ENCODE measurements at regions not wholly inside any gene's neighbourhood (a gene's known extent, or its start where the extent isn't known, plus 50 kb on each side); places are given as distances from the start of the nearest gene placed in this dataset.
"Not testable (repeated sequence)": the region's sequence is repeated elsewhere in the genome, so short reads cannot be mapped to it uniquely, and the experiment has no call there.

- Histone ChIP-seq H3K36me3 (no peaks in the 10 kb centered on the region), H3K9me3 (no peaks in the 10 kb centered on the region), H3K27me3 (no peaks in the 10 kb centered on the region), H3K4me3 (no peak overlapping the region)
- no peak for DNase-seq
These were observed 131.5 kb downstream of the RAD51AP2 start for GRCh38 chr2:17386771-17387170.

- Histone ChIP-seq H3K9me3 (no peaks in the 10 kb centered on the region), H3K36me3 (no peaks in the 10 kb centered on the region), H3K4me3 (no peak overlapping the region), H3K27me3 (no peaks in the 10 kb centered on the region)
- no peak for DNase-seq
These were observed 138.2 kb downstream of the RAD51AP2 start for GRCh38 chr2:17380003-17380402.

- Histone ChIP-seq H3K36me3 (no peaks in the 10 kb centered on the region), H3K4me3 (no peak overlapping the region), H3K27me3 (no peaks in the 10 kb centered on the region), H3K9me3 (no peaks in the 10 kb centered on the region; the same call in 1 of the 2 replicates)
- DNase-seq = no peak
These were observed 143.0 kb downstream of the RAD51AP2 start for GRCh38 chr2:17375262-17375661.

DNA sequence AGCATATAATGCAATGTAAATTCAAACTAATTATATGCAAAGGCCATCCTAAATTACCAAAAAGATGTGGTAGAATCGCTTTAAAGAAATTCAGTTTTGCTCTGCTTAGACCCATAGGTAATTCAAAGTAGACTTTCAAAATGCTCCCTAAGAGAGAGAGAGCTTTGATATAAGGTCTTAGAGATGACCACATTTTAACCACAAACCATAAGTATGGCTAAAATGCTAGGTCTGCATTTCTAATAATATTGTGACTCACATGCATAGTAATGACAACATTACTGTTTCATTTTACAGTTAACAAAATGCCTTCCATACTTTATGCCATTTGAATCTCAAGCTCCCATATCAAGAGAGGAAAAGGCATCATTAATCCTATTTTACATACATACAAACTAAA is 144.5 kb downstream of the RAD51AP2 start:
- H3K9me3 ChIP-seq = no peaks in the 10 kb centered on the region; the same call in 1 of the 2 replicates
- DNase-seq = no peak
- H3K4me3 ChIP-seq = no peak overlapping the region
- no peaks in the 10 kb centered on the region for H3K27me3 ChIP-seq
- no peaks in the 10 kb centered on the region for H3K36me3 ChIP-seq

GRCh38 chr2:17373041-17373440 is 145.2 kb downstream of the RAD51AP2 start:
- Histone ChIP-seq H3K36me3 (no peaks in the 10 kb centered on the region), H3K9me3 (no peaks in the 10 kb centered on the region; the same call in 1 of the 2 replicates), H3K4me3 (no peak overlapping the region), H3K27me3 (no peaks in the 10 kb centered on the region)
- DNase-seq = no peak

DNA sequence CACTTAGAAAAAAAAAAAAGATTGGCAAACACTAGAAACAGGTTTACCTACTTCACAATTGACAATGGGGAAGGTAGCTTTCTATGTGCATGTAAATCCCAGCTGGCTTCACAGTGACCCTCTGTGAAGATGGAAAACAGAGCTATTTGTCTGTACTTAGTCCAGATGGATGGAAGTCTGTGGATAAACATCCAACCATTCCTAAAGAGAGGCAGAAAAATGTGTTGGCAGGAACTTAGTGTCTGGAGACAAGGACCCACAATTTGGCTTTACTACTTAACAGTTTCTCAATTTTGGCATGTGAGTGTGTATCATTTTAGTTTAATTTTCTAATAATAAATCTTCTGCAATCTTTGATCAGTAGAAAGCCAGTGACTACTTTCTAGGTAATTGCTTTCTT is 154.4 kb downstream of the RAD51AP2 start:
- no peaks in the 10 kb centered on the region for H3K9me3 ChIP-seq
- DNase-seq = no peak

DNA sequence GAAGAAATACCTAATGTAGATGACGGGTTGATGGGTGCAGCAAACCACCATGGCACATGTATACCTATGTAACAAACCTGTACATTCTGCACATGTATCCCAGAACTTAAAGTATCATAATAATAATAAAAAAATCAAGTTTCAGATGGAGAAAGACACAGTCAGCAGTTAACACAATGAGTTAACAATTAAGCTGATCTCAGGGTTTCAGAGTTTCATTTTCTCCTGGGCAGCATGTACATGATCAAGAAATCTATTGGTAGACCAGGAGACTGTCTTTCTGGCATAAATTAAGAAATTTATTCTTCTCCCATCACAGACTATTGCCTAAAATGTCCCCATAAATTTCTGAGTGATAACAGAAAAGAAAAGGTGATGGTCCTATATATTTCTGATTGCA is 155.3 kb downstream of the RAD51AP2 start:
- H3K9me3 ChIP-seq = no peaks in the 10 kb centered on the region
- no peaks in the 10 kb centered on the region for H3K27me3 ChIP-seq
- H3K36me3 ChIP-seq = no peaks in the 10 kb centered on the region
- DNase-seq = no peak
- no peak overlapping the region for H3K4me3 ChIP-seq

More for the DNA sequence above, 154.4 kb downstream of the RAD51AP2 start:
- no peak overlapping the region for H3K4me3 ChIP-seq
- no peaks in the 10 kb centered on the region for H3K36me3 ChIP-seq
- H3K27me3 ChIP-seq = no peaks in the 10 kb centered on the region

DNA sequence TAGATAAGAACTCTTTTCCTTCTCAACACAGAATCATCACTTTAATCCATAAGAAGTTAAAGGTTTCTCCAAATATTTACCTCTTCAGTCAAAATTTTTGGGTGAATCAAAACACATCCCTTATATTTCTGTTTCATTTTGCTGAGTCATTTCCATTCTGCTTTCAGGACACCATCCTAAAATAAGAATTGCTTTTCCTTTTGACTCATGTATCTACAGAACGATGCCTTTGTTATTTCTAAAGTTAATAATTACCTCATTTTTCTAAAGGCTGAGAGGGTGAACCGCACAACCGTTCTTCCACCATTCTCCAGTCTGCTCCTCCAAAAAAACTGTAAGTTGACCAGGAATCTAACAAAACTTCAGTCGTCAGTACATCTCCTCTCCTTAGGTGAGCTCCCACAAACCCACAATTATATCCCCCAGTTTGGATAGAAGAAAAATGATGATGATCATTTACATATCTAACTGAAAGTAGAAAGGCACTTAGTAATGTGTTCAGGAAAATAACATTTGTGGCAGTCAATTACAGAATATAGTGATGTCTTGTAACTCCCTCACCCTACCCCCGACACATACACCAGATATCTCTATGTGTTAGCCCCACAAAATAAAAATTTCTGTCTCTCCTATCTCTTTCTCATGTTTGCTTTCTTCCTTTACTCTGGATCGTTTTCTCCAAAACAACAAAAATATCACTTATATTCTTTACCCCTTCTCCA is 162.5 kb downstream of the RAD51AP2 start:
- Histone ChIP-seq H3K36me3 (no peaks in the 10 kb centered on the region), H3K9me3 (no peaks in the 10 kb centered on the region), H3K4me3 (no peak overlapping the region), H3K27me3 (no peaks in the 10 kb centered on the region)
- no peak for DNase-seq

DNA sequence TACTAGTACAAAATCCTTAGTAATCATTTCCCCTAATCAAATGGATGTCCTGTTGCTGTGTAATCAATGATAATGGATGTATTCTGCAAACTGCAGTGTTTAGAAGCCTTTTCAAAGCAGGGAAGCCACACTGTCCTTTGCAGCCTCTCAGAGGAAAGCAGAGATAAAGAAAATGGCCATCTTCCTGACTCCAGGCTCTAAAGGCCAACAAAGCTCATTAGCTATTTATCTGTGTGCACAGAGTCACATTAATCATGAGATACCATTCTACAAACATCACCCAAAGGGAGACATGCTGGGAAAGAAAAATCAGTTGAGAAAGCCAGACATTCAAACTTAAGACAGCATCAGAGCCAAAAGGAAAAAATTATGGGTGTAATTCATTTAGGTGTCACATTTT is 165.0 kb downstream of the RAD51AP2 start:
- Histone ChIP-seq H3K27me3 (no peaks in the 10 kb centered on the region), H3K9me3 (no peaks in the 10 kb centered on the region), H3K36me3 (no peaks in the 10 kb centered on the region), H3K4me3 (no peak overlapping the region)
- no peak for DNase-seq

DNA sequence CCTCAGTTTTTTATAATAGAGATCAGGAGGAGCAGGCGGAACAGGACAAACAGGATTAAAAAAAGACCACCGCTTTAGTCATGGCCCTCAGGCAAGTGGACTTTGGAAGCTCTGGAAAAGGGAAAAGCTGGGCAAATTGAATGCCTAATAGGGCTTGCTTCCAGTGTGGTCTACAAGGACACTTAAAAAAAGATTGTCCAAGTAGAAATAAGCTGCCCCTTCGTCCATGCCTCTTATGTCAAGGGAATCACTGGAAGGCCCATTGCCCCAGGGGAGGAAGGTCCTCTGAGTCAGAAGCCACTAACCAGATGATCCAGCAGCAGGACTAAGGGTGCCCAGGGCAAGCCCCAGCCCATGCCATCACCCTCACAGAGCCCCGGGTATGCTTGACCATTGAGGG is 175.5 kb downstream of the RAD51AP2 start:
- H3K4me3 ChIP-seq, DNase-seq, H3K9me3 ChIP-seq: not testable (repeated sequence)

DNA sequence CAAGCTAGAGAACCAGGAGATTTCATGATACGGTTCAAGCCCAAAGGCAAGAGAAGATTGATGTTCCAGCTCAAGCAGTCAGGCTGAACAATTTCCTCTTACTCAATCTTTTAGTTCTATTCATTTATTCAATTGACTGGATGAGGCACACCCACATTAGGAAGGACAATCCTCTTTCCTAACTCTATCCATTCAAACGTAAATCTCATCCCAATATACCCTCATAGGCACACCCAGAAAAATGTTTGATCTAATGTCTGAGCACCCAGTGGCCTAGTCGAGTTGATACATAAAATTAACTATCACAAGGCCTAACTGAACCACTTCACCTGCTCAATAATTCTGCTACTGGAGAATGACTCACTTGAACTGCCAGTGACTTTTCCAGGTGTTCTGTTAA is 180.7 kb downstream of the RAD51AP2 start:
- DNase-seq = no peak
- no peaks in the 10 kb centered on the region for H3K36me3 ChIP-seq
- H3K9me3 ChIP-seq = no peaks in the 10 kb centered on the region
- no peaks in the 10 kb centered on the region for H3K27me3 ChIP-seq
- H3K4me3 ChIP-seq = no peak overlapping the region

More for the DNA sequence above, 175.5 kb downstream of the RAD51AP2 start:
- H3K36me3 ChIP-seq, H3K27me3 ChIP-seq: not testable (repeated sequence)

- no peaks in the 10 kb centered on the region for H3K36me3 ChIP-seq
- H3K27me3 ChIP-seq = no peaks in the 10 kb centered on the region
- no peak overlapping the region for H3K4me3 ChIP-seq
- H3K9me3 ChIP-seq = no peaks in the 10 kb centered on the region
- DNase-seq = no peak
These were observed 181.8 kb downstream of the RAD51AP2 start for GRCh38 chr2:17336458-17336857.

GRCh38 chr2:17334300-17334699 is 183.9 kb downstream of the RAD51AP2 start:
- DNase-seq = no peak
- no peak overlapping the region for H3K4me3 ChIP-seq
- H3K27me3 ChIP-seq = no peaks in the 10 kb centered on the region
- no peaks in the 10 kb centered on the region for H3K9me3 ChIP-seq
- no peaks in the 10 kb centered on the region for H3K36me3 ChIP-seq

DNA sequence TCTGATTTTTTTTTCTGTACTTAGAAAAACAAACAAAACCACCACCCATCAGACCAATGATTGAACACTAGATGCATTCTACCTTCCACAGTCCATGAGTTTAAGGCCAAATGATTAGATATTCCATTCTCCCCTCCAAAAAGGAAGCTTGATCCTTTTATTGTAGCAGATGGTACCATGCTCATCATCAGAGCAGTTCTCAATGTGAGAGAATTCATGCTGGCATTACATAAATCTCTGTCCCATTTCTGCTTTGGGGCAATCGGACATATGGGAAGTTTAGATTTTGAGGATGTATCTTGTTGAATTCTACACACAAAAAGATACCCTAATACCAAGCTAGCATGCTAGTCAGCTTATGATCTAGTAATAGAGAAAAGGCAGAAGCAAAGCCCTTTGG is 186.6 kb downstream of the RAD51AP2 start:
- no peak for DNase-seq
- Histone ChIP-seq H3K4me3 (no peak overlapping the region), H3K36me3 (no peaks in the 10 kb centered on the region), H3K27me3 (no peaks in the 10 kb centered on the region), H3K9me3 (no peaks in the 10 kb centered on the region)

- Histone ChIP-seq H3K27me3 (no peaks in the 10 kb centered on the region), H3K4me3 (no peak overlapping the region), H3K9me3 (no peaks in the 10 kb centered on the region), H3K36me3 (no peaks in the 10 kb centered on the region)
- no peak for DNase-seq
These were observed 190.1 kb downstream of the RAD51AP2 start for GRCh38 chr2:17328161-17328560.

GRCh38 chr2:17327649-17328048 is 190.6 kb downstream of the RAD51AP2 start:
- H3K36me3 ChIP-seq = no peaks in the 10 kb centered on the region
- no peaks in the 10 kb centered on the region for H3K9me3 ChIP-seq
- no peak for DNase-seq
- no peaks in the 10 kb centered on the region for H3K27me3 ChIP-seq
- no peak overlapping the region for H3K4me3 ChIP-seq

DNA sequence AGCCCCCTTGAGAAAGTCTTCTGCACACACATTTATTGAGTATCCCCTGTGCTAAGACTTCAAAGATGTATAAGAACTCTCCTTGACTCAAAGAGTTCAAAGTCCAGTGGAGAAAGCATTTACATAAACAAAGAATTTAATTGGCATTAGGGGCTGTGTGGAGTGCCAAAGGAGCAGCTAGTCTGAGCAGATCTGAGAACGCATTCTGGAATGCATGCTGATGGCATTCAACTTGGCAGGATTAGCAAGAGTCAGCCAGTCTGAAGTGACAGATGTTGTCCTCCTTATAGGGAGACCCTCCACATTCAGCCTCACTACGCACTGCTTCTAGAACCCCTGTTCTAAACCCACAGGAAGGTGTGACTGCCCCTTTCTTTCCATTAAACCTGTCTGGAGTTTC is 191.5 kb downstream of the RAD51AP2 start:
- no peaks in the 10 kb centered on the region for H3K36me3 ChIP-seq
- no peak overlapping the region for H3K4me3 ChIP-seq
- no peaks in the 10 kb centered on the region for H3K27me3 ChIP-seq
- DNase-seq = peak; percentile 47
- H3K9me3 ChIP-seq = no peaks in the 10 kb centered on the region

DNA sequence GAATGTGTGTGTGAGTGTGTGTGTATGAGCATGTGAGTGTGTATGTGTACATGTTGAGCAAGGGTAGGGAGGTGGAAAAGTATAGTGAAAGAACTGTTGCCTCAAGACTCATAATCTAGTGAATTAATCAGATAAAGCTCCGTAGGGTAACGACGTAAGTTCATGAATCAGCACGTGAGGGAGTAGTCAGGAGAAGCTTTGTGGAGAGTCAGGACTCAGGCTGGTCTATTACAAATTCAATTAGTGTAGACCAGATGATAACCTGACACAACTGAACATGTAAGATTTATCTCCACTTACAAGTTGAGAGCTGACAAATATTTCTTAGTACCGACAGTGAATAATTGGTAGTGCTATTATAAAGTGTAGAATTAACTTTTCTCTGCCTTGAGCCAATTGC is 194.5 kb downstream of the RAD51AP2 start:
- Histone ChIP-seq H3K27me3 (no peaks in the 10 kb centered on the region), H3K4me3 (no peak overlapping the region), H3K36me3 (no peaks in the 10 kb centered on the region), H3K9me3 (no peaks in the 10 kb centered on the region)
- DNase-seq = no peak
